Fibroblast of skin of right biceps (primary cell): ENCODE measurements at regions not wholly inside any gene's neighbourhood (a gene's known extent, or its start where the extent isn't known, plus 50 kb on each side); places are given as distances from the start of the nearest gene placed in this dataset.
"Not testable (repeated sequence)": the region's sequence is repeated elsewhere in the genome, so short reads cannot be mapped to it uniquely, and the experiment has no call there.

Experiments used
- DNase-seq: peaks from one replicate; pipeline ENCODE4 v3.0.0-alpha.2; 2013

DNA sequence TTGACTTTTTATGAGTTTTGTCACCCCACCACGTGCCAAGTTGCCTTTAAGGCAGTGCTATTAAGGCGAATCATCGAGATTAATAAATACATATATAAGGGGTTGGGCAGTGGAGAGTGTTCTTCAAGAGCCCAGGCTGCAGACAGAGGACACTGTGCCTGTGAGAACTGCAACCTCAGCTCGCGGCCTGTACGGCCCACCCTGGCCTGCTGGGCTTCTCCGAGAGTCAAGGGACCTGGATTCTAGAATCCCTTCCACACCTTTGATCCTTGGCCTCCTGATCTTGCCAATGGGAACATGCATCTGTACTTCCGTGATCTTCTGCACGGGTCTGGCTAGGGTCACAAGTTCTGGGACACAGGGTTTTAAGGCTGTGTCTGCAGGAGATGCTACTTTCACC is 54.5 kb downstream of the IRX5 start:
- DNase-seq, result no peak

DNA sequence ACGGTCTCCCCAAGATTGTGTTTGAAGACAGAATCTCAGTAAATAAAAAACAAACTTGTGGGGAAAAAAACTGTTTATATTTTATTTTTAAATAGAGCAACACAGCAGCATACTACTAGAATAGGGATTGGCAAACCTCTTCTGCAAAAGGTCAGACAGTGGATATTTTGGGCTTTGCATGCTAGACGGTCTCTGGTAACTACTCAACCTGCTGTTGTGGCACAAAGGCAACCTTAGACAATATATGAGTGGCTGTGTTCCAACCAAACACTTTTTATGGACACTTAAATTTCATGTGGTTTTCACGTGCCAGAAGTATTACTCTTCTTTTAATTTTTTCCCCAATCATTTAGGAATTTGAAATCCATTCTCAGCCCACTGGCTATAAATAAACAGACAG is 55.0 kb downstream of the IRX5 start:
- DNase-seq, result no peak

DNA sequence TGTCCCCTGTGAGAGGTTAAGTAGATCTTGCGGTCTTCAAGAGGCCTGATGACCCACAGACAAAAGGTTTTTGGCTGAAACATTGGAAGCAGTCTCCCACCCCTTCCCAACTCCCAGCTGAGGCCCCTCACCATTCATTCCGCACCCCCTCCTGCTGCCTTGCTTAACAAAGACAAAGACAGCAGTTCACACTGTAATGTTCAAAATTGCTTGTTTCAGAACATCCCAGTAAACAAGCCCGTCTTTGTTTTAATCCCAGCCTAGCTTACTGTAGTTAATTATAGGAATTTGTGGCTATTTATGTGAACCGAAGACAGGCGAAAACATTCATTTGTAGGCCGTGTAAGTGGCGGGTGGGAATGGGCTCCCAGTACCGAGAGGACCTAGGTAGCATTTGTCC is 55.7 kb downstream of the IRX5 start:
- DNase-seq, result no peak

DNA sequence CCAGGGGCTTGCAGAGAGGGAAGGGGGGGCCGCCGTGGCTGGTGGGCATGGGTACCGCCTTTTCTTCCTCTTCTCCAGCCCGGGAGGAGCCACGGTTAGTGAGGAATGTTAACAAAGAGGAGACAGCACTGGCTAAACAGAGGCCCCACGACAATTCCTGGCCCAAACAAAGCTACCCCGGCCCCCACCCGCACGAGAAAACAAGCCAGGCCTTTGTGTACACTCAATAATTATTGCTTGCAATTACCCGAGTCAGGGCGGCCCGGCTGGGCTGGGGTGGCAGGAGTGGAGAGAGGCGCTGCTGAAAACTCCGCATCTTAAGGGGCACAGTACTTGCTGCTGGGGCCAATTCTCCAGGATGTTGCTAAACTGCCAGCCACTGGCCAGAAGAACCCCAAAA is 56.4 kb downstream of the IRX5 start:
- DNase-seq, result no peak

DNA sequence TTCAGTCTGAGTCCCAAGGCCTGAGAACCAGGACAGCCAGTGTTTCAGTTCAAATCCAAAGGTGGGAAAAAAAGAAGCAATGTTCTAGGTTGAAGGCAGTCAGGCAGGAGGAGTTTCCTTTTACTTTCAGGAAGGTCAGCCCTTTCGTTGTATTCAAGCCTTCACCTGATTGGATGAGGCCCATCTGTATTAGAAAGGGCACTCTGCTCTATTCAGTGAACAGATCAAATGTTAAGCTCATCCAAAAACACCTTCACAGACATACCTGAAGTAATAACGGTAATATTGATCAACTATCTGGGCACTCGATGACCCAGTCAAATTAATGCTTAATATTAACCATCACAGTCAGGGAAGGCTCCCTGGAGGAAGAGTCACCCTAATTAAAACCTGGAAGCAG is 60.9 kb downstream of the IRX5 start:
- no peak for DNase-seq

DNA sequence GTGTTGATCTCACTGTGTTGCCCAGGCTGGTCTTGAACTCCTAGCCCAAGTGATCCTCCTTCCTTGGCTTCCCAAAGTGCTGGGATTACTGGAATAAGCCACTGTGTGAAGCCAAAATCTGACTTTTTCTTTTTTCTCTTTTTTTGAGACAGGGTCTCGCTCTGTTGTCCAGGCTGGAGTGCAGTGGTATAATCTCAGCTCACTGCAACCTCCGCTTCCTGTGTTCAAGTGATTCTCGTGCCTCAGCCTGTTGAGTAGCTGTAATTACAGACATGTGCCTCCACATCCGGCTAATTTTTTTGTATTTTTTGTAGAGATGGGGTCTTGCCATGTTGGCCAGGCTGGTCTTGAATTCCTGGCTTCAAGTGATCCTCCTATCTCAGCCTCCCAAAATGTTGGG is 61.3 kb downstream of the IRX5 start:
- DNase-seq, result not testable (repeated sequence)

DNA sequence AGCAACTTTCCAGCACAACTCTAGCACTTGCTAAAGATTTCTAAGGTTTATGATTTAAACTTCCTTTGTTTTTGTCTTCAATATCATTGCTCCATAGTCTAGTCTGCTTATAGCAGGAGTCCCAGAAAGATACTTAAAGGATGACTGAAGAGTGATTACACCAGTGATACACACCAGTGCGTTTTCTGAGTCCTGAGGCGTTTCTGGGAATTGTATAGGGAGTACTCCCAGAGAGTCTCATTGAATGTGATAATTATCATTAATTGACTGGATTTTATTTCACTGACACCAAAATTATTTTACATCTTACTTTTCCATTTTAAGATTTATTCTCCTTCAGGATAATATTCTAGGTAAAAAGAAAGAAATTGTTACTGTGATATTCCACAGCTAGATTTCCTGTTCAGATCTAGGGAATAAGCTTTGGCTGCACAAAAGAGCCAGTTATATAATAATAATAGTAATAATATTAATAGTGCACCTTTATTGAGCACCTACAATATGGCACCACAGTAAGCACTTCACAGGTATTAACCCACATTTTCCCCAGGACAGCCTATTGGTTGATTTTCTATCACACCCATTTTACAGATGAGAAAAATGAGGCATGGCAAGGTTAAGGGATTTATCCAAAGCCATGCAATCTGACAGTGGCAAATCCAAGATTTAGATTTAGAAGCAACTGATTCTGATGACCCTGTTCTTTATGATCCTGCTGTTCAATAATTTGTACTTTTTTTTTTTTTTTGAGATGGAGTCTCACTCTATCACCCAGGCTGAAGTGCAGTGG is 62.6 kb downstream of the IRX5 start:
- DNase-seq, result no peak

DNA sequence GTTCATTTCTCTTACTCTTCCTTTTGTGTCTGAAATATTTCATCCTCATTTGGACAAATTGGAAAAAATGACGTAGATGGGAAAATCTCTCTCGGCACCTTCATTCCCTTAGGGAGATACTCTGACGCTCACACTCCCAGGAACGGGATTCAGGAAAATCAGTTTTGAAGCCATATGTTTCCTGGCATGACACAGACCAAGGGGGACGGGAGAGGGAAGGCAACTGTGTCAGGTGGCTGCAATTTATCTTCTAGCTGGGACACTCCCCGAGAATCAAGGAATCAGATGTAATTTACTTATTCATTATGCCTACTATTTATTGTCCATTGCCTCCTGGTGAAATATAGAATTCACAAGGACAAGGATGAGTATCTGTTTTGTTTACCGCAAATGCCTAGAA is 65.5 kb downstream of the IRX5 start:
- DNase-seq, result no peak

DNA sequence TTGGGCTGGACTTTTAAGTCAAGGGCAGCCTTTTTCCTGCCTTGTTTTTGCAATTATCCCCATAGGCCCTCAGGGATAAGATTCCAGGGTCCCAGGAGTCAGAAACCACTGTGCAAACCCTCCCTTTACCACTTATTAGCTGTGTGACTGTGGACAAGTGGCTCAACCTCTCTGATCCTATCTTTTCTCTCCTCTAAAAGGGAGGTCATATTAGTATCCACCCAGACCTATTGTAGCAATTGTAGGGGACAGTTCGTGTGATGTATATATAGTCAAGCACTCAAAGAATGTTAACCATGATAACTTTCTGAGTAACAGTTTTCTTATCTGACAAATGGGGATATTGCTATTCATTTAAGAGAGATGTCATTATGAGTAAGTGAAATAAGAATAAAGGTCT is 68.2 kb downstream of the IRX5 start:
- DNase-seq, result no peak

DNA sequence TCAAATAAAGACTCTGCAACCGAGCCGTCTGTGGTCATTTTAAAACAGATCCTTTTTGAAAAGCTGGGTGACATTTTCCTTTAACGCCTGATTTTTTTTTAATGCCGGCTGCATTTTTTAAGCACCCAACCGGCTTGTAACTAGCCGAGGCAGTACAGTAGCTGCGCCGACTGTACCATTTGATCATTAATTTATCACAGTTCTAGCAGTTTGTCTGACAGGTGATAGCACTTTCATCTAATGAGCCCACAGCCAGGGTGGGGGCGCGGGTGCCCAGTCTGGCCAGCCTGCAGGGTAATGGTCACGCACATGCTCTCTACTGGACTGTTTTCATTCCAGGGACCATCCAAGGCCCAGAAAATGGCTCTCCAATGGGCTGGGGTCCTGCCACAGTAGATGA is 68.8 kb downstream of the IRX5 start:
- no peak for DNase-seq

DNA sequence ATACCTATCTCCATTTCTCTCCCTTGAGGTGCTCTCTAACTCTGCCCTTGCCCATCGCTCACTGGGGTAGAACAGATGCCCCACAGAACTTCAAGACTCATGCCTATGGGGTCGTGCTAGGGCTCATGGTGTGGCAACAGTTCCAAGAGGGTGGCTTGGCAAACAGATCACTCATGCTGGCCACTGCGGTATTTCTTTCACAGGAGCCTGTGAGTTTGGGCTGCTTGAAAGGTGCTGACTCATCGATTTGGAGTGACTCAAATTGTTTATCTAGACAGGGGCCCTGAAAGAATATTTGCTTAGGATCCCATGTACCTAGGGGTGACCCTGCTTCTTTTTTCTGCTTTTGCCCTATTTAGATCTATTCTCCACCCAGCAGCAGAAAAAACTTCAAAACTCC is 69.9 kb downstream of the IRX5 start:
- peak; percentile 62 for DNase-seq

DNA sequence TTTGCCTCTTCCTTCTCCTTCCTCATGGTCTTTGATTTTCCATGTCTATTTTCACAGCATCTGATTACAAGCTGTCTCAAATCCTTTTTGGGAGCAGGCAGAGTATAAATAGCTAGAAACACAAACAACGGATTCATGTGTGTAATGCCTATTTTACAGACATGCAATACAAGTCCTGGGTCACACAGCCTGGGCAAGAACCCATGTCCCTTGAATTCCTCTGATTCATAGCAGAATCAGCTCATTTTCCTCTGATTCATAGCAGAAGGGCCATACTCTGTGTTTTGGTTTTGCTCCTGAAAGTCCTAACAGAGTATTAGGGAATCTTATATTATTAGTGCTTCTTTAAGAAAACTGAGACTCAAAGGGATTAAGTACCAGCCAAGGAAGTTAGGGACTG is 71.3 kb downstream of the IRX5 start:
- peak; percentile 78 for DNase-seq

DNA sequence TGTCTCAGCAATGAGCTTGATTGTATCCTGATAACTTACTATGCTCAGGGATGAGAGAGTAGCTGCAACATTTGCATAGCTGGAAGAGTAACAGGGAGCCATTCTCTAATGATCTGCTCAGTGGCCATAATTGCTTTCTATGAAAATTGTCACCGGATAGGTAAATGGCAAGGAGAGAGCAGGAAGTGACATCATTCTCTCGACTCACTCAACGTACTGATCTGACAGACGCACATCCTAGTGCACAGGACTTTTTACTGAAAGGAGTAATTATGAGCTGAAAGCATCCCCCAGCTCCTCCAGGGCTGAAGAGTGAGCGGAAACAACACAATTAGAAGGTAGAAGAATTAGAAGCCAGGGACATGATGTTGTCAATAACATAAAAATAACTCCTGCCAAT is 71.8 kb downstream of the IRX5 start:
- DNase-seq, result peak; percentile 30

DNA sequence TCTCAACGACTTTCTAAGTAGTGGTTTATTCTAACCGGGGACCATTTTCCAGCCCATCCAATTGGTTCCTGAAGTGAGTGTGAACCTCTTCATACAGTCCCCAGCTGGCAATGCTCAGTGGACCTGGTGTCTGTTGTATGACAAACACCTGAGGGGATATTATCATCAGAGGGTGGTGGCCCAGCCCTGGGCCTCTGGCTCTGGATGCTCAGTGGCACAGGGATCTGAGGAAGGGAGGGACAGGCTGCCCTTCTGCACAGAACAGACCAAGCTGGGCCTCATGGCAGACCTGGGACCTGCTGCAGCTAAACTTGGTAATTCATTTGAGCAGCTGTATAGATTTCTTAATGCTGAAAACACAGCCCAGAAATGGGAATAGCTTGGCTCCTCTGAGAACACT is 72.6 kb downstream of the IRX5 start:
- DNase-seq, result no peak

DNA sequence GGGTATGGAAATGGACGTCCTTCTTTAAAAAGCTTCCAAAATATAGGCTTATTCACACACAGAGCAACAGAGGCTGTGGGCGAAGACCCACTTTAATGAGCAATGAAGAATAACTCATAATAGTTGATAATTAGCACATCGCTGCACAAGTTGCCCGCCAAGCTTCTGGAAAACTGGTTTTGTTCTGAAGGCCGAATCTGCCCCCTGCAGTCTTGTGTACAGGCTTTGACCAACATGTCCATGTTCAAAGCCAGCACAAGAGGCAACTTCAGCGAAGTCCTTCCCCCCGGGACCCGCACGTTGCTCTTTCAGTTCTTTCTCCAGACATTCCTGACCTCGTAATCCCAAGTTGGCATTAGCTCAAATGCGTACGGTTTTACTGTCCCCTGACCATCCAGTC is 73.3 kb downstream of the IRX5 start:
- DNase-seq, result no peak

DNA sequence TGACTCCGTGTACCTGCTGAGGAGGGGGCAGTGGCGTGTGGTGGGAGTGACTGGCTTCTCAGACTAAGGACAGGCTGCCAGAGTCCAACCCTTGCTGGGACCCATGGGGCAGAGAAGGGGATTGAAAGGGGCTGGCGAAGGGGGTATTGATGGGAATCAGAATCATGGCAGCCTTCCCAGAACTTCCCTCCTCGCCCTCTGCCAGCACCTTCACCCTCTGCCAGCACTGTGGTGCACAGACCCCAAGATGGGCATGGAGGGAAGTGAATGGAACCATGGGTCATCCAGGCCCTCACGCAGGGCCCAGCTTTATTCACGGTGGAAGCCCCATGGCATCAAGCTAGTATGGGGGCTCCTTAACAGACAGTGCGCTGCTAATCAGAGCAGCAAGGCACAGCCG is 76.8 kb downstream of the IRX5 start:
- no peak for DNase-seq

DNA sequence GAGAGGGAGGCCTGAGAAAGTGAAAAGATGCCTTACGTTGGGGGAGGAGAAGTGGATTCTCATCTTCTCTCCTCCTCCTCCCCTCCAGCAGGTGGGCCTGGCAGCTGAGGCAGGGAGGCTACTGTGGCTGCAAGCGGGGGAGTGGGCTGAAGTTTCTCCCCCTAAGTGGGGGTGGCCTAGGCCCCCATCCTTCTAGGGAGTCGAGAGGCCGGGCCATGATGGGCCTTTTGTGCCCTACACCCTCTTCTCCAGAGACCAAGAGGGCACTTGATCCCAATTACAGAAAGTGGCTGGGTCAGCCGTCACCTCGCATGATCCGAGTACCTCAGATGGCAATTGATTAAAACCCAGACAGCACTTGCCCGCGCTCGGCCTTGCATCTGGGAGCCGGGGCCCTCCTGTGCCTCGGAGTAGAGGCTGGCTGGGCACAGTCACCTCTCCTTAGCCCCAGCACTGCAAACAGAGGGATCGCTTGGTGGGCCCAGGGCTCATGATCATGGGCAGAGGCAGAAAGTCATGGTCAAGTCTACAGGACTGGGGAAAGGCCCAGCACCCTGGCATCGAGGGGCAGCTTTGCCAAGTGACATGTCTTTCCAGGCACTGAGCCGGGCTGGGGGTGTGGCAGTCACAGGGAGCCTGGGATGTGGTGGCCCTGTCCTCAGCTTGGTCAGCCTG is 78.3 kb downstream of the IRX5 start:
- no peak for DNase-seq

DNA sequence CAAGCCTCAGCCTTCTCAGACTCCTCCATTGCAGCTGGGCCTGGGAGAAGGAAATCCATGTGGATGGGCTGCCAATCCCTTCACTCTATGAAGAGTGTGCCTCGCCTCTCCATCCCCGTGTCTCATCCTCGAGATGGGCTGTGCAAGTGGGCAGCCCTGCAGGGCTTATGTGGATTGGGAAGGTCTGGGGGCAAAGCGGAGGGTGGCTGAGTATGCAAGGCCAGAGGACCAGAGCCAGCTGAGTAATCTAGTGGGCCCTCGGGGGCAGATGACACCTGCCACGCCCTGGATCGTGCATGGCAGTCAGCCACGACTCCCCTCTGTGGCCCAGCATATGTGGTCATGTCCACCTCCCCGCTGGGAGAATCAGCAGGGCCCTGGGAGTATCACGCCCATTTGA is 78.9 kb downstream of the IRX5 start:
- no peak for DNase-seq

DNA sequence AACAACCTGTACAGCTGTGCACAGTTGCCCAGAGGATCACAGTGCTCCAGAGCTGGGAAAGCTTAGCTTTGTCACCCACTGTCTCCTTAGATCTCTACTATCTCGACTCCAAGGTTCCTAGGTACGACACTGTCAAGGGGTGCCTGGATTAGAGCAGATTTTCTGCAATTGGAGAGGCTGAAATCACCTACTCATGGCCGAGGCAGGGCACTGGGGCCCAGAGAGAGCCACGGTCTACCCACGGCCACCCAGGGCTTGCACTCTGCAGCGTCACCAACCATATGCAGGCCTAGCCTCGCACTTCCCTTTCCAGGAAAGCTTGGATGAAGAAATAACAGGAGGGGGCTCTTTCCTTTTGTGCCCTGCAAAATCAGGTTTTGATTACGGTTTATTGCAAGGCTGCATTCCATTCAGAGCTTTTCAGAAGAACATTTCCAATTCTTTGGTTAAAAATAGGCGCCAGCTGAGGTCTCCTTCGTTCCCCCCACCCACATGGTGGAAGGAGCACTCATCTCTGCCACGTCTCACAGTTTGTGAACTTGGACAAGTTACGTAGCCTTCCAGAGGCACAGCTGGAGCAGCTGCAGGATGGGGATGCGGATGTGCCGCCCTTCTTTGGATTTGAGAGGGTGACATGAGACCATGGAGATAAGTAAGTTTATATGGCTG is 80.0 kb downstream of the IRX5 start:
- peak; percentile 38 for DNase-seq

DNA sequence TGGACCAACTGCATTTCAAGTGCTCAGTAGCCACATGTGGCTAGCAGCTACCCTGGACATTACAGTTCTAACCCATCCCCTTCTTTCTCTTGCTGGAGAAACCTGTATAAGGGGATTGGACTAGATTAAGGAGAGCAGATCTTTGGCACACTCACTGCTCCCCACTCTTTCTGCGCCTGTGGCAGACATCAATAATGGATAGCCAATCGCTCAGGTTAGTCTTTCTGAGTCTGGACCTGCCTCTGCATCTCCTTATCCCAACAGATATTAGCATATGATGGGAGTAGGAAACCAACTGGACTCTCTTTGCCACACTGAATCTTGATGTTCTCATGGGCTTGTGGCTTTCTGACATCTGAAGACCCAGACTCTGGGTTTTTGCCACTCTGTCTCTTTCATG is 81.7 kb downstream of the IRX5 start:
- DNase-seq, result no peak

DNA sequence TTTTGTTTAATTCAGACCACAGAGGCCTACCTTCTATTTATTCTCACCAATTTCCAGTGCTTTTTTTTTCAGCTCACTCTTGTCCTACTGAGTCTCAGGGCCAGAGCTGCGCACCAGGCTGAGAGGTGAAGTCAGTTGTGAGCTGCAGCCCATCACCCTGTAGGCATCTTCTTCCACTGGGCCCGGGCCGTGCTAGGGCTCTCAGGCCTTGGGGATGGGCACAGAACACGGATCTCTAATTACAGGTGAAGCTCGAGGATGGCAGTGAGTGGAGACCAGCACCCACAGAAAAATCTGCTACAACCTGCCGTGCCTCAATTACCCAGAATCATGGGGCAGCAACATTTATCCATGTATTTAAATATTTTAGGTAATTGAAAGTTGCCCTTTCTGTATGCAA is 82.1 kb downstream of the IRX5 start:
- no peak for DNase-seq

DNA sequence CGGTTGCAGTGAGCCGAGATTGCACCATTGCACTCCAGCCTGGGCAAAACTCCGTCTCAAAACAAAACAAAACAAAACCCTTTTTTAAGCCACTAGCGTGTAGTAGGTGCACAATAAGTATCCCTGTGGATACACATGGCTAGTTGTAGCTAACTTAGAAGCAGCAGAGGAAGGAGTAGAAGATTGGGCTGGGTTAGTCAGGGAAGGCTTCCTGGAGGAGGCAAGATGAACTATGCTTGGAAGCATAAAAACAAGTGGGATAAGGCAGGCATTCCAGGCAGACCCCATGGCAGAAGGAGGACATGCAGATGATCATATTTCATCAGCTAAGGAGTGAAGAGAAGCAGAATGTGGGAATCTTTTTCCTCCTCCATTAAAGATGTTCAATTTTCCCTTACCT is 83.4 kb downstream of the IRX5 start:
- no peak for DNase-seq

DNA sequence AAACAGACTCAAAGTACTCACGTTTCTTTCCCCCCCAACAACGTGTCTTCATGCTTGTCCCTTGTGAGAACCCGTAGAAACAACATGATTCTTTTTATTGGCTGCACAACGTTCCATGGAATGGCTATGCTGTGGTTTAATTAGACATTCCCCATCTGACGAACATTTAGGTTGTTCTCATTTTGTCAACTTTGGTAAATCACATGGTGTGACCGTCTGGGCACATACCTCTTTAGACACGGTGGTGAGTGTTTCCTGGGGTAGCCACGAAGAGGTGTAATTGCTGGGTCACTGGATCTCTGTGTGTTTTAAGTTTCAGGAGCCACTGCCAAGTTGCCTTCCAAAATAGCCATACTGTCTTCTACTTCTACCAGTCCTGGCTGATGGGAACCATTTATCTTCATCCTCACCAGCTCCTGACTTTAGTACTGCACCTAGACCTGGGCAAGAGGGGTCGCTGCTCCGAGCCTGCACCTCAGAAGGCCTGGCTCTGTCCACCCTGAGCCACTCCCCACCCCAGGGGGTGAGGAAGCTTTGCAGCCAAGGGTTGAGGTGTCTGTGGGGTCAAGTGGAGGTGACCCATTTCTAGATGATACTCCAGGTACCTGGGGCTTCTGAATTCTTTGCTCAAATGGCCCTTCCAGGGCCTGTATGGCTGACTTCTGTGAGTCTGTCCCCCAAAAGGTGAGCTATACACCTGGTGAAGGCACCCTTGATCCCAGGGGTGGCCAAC is 84.7 kb downstream of the IRX5 start:
- DNase-seq, result peak; percentile 35

DNA sequence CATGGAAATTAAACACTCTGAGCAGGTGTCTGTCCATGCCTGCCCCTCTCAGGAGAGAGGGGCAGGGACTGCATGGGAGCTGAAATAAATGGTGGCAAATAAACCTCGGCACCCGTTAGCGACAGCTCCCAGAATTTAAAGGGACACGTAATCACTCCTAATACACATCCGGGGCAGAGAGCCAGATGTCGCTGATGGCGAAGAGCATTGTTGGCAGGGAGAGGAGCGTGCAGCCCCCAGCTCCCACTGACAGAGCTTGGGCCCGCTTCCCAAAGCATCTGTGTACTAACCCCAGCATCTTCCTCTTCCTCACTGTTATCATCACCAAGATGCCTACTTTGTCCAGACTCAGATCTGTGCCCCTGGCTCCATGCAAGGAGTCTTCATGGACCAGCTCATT is 85.8 kb downstream of the IRX5 start:
- DNase-seq, result no peak
